ENCODE measurements at regions not wholly inside any gene's neighbourhood (a gene's known extent, or its start where the extent isn't known, plus 50 kb on each side); places are given as distances from the start of the nearest gene placed in this dataset.

DNA sequence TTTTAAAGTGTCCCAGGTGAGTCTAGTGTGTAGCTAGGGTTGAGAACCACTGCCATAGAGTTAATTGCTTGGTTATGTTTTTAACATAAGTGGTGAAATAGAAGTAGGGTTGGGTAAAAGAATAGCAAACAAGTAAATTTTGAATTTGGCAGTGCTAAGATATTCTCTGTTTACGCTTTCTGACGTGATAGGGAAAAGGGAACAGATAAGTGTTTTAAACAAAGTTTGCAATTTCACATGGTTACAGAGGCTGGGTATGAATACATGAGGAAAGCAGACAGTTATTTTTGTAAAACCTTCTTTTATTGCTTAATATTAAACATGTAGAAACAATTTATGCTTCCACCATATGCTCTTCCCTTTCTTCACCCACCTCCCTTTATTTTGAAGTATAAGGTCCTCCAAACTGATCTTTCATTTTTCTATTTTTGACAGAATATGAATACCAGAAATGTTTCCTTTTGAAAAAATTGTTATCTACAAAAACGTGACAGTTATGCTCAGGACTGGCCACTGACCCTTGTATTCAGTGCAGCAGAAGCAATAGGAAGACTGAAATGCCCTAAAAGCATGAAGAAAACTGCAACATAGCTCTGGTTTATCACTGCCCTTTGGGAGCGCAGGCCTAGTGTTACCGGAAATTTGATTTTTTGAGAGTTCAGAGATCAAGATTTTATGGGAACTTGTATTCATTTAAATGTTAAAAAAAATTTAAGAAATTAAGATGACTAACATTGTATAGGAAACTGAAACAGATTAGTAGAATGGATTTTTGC is 214.4 kb upstream of the ARSJ start:
- H3K27ac ChIP-seq = no peak overlapping the region
- no peaks in the 10 kb centered on the region for H3K4me1 ChIP-seq
- no peaks in the 10 kb centered on the region for H3K27me3 ChIP-seq
- no peak for TF ChIP-seq POLR2A (IDR thresholded peaks at IDR 0.05)
- TF ChIP-seq CTCF (IDR thresholded peaks at IDR 0.05) = no peak
- H3K36me3 ChIP-seq = no peaks in the 10 kb centered on the region
- H3K4me3 ChIP-seq = no peak overlapping the region
- DNase-seq = no peak
- H3K9me3 ChIP-seq = no peaks in the 10 kb centered on the region

DNA sequence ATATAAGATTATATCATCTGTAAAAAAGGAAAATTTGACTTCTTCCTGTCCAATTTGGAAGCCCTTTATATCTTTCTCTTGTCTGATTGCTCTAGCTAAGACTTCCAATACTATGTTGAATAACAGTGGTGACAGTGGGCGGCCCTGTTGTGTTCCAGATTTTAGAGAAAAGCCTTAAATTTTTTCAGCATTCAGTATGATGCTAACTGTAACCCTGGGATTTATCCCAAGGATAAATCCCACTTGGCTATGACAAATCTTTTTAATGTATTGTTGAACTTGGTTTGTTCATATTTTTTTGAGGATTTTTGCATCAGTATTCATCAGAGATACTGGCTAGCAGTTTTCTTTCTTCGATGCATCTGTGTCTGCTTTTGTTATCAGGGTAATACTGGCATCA is 217.2 kb upstream of the ARSJ start:
- DNase-seq = no peak
- H3K36me3 ChIP-seq = no peaks in the 10 kb centered on the region
- no peaks in the 10 kb centered on the region for H3K9me3 ChIP-seq
- no peaks in the 10 kb centered on the region for H3K27me3 ChIP-seq
- no peak overlapping the region for H3K27ac ChIP-seq
- H3K4me3 ChIP-seq = no peak overlapping the region
- no peaks in the 10 kb centered on the region for H3K4me1 ChIP-seq
- no peak for TF ChIP-seq CTCF (IDR thresholded peaks at IDR 0.05)
- no peak for TF ChIP-seq POLR2A (IDR thresholded peaks at IDR 0.05)

DNA sequence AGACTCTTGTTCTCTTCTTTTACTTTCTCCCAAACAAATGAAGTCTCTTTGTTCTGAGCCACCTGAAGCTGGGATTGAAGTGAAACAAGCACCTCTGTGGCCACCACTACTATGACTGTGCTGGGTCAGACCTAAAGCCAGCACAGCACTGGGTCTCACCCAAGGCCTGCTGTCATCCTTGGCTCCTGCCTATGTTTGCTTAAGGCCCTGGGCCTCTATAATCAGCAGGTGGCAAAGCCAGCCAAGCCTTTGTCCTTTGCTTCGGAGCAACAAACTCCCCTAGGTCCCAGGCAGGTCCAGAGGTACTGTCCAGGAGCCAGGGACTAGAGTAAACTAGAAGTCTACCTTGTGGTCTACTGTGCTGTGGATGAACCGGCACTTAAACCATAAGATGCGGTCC is 220.6 kb upstream of the ARSJ start:
- Histone ChIP-seq H3K27me3 (no peaks in the 10 kb centered on the region), H3K4me1 (no peaks in the 10 kb centered on the region), H3K36me3 (no peaks in the 10 kb centered on the region), H3K4me3 (no peak overlapping the region), H3K9me3 (no peaks in the 10 kb centered on the region), H3K27ac (no peak overlapping the region)
- TF ChIP-seq POLR2A (IDR thresholded peaks at IDR 0.05) (no peak), CTCF (IDR thresholded peaks at IDR 0.05) (no peak)
- DNase-seq = no peak

DNA sequence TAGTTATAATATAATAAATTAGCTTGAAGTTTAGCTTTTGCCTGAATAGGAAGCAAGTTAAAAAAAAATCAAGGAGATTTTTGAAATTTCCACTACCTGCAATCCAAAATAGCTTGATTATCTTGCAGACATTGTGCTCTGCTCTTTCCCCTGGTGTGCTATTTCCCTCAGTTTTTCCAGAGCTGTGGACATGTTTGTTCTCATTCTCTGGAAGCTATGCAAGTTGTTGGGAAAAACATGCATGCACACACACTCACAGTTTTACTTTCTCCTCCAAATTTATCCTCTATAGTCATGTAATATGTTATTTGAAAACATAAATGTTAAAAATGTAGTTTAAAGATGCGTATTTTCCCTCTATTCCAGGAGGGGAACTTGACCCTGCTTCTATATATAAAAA is 225.8 kb upstream of the ARSJ start:
- Histone ChIP-seq H3K4me1 (no peaks in the 10 kb centered on the region), H3K27ac (no peak overlapping the region), H3K36me3 (no peaks in the 10 kb centered on the region), H3K27me3 (no peaks in the 10 kb centered on the region), H3K9me3 (no peaks in the 10 kb centered on the region), H3K4me3 (no peak overlapping the region)
- TF ChIP-seq POLR2A (IDR thresholded peaks at IDR 0.05) = no peak
- TF ChIP-seq CTCF (IDR thresholded peaks at IDR 0.05) = no peak
- no peak for DNase-seq

- H3K27ac ChIP-seq = no peak overlapping the region
- H3K9me3 ChIP-seq = no peaks in the 10 kb centered on the region
- TF ChIP-seq CTCF (IDR thresholded peaks at IDR 0.05) (no peak), POLR2A (IDR thresholded peaks at IDR 0.05) (no peak)
- H3K4me1 ChIP-seq = no peaks in the 10 kb centered on the region
- H3K36me3 ChIP-seq = no peaks in the 10 kb centered on the region
- no peak for DNase-seq
- no peaks in the 10 kb centered on the region for H3K27me3 ChIP-seq
- no peak overlapping the region for H3K4me3 ChIP-seq
Observed at GRCh38 chr4:114208574-114209151, 229.2 kb upstream of the ARSJ start.
